ENCODE measurements at regions not wholly inside any gene's neighbourhood (a gene's known extent, or its start where the extent isn't known, plus 50 kb on each side); places are given as distances from the start of the nearest gene placed in this dataset.

GRCh38 chr6:30829033-30829432 is 55.3 kb upstream of the DDR1 start (continued):
- TF ChIP-seq ZBTB2 (IDR thresholded peaks at IDR 0.05) (no peak), ZNF12 (CRISPR knock-in tag; IDR thresholded peaks at IDR 0.05) (no peak), TGIF2 (CRISPR knock-in tag; IDR thresholded peaks at IDR 0.05) (no peak), TEAD4 (IDR thresholded peaks at IDR 0.05; ENCODE audit: low read length) (no peak), TEAD4 (CRISPR knock-in tag; IDR thresholded peaks at IDR 0.05; ENCODE audit: borderline replicate concordance) (no peak), ZNF639 (CRISPR knock-in tag; conservative IDR thresholded peaks at IDR 0.05 in 1 of 2, IDR thresholded peaks at IDR 0.05 in 1 of 2) (no peak), FOSL1 (tag; conservative IDR thresholded peaks at IDR 0.05) (no peak), CBFA2T2 (conservative IDR thresholded peaks at IDR 0.05) (no peak), POLR2H (tag; IDR thresholded peaks at IDR 0.05; ENCODE audit: low read depth) (no peak), MED1 (CRISPR knock-in tag; IDR thresholded peaks at IDR 0.05; ENCODE audit: borderline replicate concordance) (no peak), HMGN3 (IDR thresholded peaks at IDR 0.05; ENCODE audit: borderline replicate concordance, extremely low read depth, insufficient read length, low read depth, low read length) (no peak), STAT5B (CRISPR knock-in tag; IDR thresholded peaks at IDR 0.05) (no peak), SAFB (IDR thresholded peaks at IDR 0.05; ENCODE audit: borderline replicate concordance, low read depth, low read length) (no peak), IRF2 (CRISPR knock-in tag; IDR thresholded peaks at IDR 0.05) (no peak)

Data from K562 (cell line).